Endothelial cell of umbilical vein (primary cell): ENCODE measurements at regions not wholly inside any gene's neighbourhood (a gene's known extent, or its start where the extent isn't known, plus 50 kb on each side); places are given as distances from the start of the nearest gene placed in this dataset.

Experiments used
- BruUV-seq: library from RNA; stranded (reverse); fragments of 400-500 nt; replicated peaks from 2 replicates; lab custom pipeline; 2021; lab: Mats Ljungman, UMichigan
- CTCF ChIA-PET: fragments of 300-600, 350-600 bp; sonication (Branson Sonifier 250); formaldehyde crosslinking; loops from one replicate; lab custom pipeline; 2021; ENCODE audit warnings: antibody characterized with exemption, inconsistent platforms; lab: Charles Lee
- POLR2A ChIA-PET: fragments of 300-600, 350-600 bp; sonication (Branson Sonifier 250); formaldehyde crosslinking; loops from one replicate; lab custom pipeline; 2021; ENCODE audit warnings: antibody characterized with exemption, inconsistent platforms; lab: Charles Lee
- DNase-seq: peaks from one replicate; pipeline ENCODE4 v3.0.0-alpha.2; 2011; ENCODE audit warnings: low read depth, low spot score
- FAIRE-seq: peaks from 2 replicates; lab custom pipeline; 2011; peaks lifted over from hg19 to GRCh38; lab: Jason Lieb, UNC
- H2AFZ ChIP-seq: 2 replicates; pipeline ENCODE4 v1.6.0; 2012; ENCODE audit warnings: low read depth, low read length, control low read depth, inconsistent platforms
- H3K27ac ChIP-seq: 2 replicates; pipeline ENCODE4 v1.5.1; 2011; ENCODE audit warnings: low read depth, mild to moderate bottlenecking, control low read depth, low read length, moderate library complexity; ENCODE audit not compliant: insufficient read depth
- H3K27me3 ChIP-seq, 2 experiments: 2 replicates each; pipeline versions ENCODE4 v1.6.0 to v1.6.1; 2011; ENCODE audit warnings: low read length in 2 of 2, mixed read lengths in 1 of 2; ENCODE audit not compliant: control insufficient read depth in 2 of 2, insufficient read depth in 2 of 2
- H3K36me3 ChIP-seq, 2 experiments: 2 replicates in 1 of 2; 3 replicates in 1 of 2; pipeline ENCODE4 v1.5.1; 2011; ENCODE audit warnings: low read length in 2 of 2, mild to moderate bottlenecking in 1 of 2, moderate library complexity in 1 of 2; ENCODE audit not compliant: control insufficient read depth in 2 of 2, insufficient read depth in 2 of 2; ENCODE audit errors: extremely low read depth in 1 of 2
- H3K4me1 ChIP-seq: 3 replicates; pipeline ENCODE4 v1.5.1; 2011; ENCODE audit warnings: mild to moderate bottlenecking, low read length; ENCODE audit not compliant: control insufficient read depth, insufficient read depth; ENCODE audit errors: extremely low read depth
- H3K4me2 ChIP-seq: 2 replicates; pipeline ENCODE4 v1.6.1; 2011; ENCODE audit warnings: low read length, control low read depth, mixed read lengths; ENCODE audit not compliant: insufficient read depth
- H3K4me3 ChIP-seq, 3 experiments: fragments of 200-600 bp in 1 of 3; sonication (generic), shearing (Covaris generic) in 1 of 3; replicated peaks in 1 of 3; 2 replicates each; pipeline ENCODE4 v1.5.1; 2011 to 2016; ENCODE audit warnings: control low read depth in 3 of 3, low read length in 3 of 3, mild to moderate bottlenecking in 2 of 3, inconsistent platforms in 1 of 3, low read depth in 1 of 3, moderate library complexity in 1 of 3; ENCODE audit not compliant: insufficient read depth in 1 of 3
- H3K79me2 ChIP-seq: 2 replicates; pipeline ENCODE4 v1.6.0; 2012; ENCODE audit warnings: low read length, inconsistent platforms; ENCODE audit not compliant: control insufficient read depth, insufficient read depth
- H3K9ac ChIP-seq: replicated peaks from 2 replicates; pipeline ENCODE3; 2011; ENCODE audit warnings: low read length, control low read depth; ENCODE audit not compliant: insufficient read depth; ENCODE audit errors: extremely low read depth
- H3K9me1 ChIP-seq: replicated peaks from 3 replicates; pipeline ENCODE4 v1.6.0; 2011; ENCODE audit warnings: mild to moderate bottlenecking, low read length; ENCODE audit not compliant: control insufficient read depth, insufficient read depth; ENCODE audit errors: extremely low read depth
- H3K9me3 ChIP-seq: replicated peaks from 2 replicates; pipeline ENCODE4 v1.5.1; 2012; ENCODE audit warnings: low read length, inconsistent platforms; ENCODE audit not compliant: control insufficient read depth, insufficient read depth
- H4K20me1 ChIP-seq: replicated peaks from 2 replicates; pipeline ENCODE3; 2011; ENCODE audit warnings: mild to moderate bottlenecking, low read length; ENCODE audit not compliant: control insufficient read depth, insufficient read depth; ENCODE audit errors: extremely low read depth
- EZH2 ChIP-seq: IDR thresholded peaks from 2 replicates; pipeline ENCODE4 v1.6.1; 2012; ENCODE audit warnings: borderline replicate concordance, low read depth, mild to moderate bottlenecking, moderate library complexity, low read length, inconsistent platforms; ENCODE audit not compliant: severe bottlenecking
- FOS ChIP-seq: IDR thresholded peaks from 2 replicates; pipeline ENCODE4 v1.6.1; 2011; ENCODE audit warnings: mild to moderate bottlenecking, low read length, moderate library complexity, borderline replicate concordance; ENCODE audit not compliant: insufficient read depth
- GATA2 ChIP-seq: IDR thresholded peaks from 2 replicates; pipeline ENCODE4 v1.7.0; 2011; ENCODE audit warnings: low read depth, mild to moderate bottlenecking, moderate library complexity, mixed read lengths, low read length; ENCODE audit not compliant: insufficient read length, insufficient read depth
- JUN ChIP-seq: IDR thresholded peaks from 2 replicates; pipeline ENCODE4 v1.6.1; 2011; ENCODE audit warnings: borderline replicate concordance, low read depth; ENCODE audit not compliant: insufficient read length, insufficient read depth
- MYC ChIP-seq: IDR thresholded peaks from one replicate; pipeline ENCODE4 v1.6.1; 2011; ENCODE audit warnings: mild to moderate bottlenecking, low read depth, low read length
- POLR2A ChIP-seq: IDR thresholded peaks from 2 replicates; pipeline ENCODE4 v1.6.1; 2012; ENCODE audit warnings: low read depth, mild to moderate bottlenecking, control low read depth, low read length
- POLR2AphosphoS5 ChIP-seq: IDR thresholded peaks from 2 replicates; pipeline ENCODE4 v1.6.1; 2012; ENCODE audit warnings: low read depth, mild to moderate bottlenecking, control low read depth, low read length, moderate library complexity; ENCODE audit not compliant: insufficient read depth
- dilution Hi-C: fragments of 300-500 bp; cut with MboI; formaldehyde crosslinking; loops from one replicate; pipeline ENCODE4 v1.15.0; 2019; ENCODE audit warnings: low sequenced_read_pairs; ENCODE audit not compliant: extremely low pct_ligation_motif_present
- intact Hi-C: fragments of 100-400 bp; cut with micrococcal nuclease; formaldehyde crosslinking; loops from one replicate; pipeline ENCODE4 v1.10.0; 2022
- TF ChIP-seq, protein P1 (sequence below), 2 donors: IDR thresholded peaks; 1 replicate in 1 of 2; 2 replicates in 1 of 2; pipeline ENCODE4 v1.5.1; 2011; ENCODE audit warnings: low read length in 2 of 2, mild to moderate bottlenecking in 2 of 2, moderate library complexity in 2 of 2, control low read depth in 1 of 2, inconsistent platforms in 1 of 2, low read depth in 1 of 2; ENCODE audit not compliant: insufficient read depth in 1 of 2; ENCODE audit errors: extremely low read depth in 1 of 2
- TF ChIP-seq, protein P2 (sequence below): IDR thresholded peaks from 2 replicates; pipeline ENCODE4 v1.6.1; 2011; ENCODE audit not compliant: insufficient read depth, insufficient read length

DNA sequence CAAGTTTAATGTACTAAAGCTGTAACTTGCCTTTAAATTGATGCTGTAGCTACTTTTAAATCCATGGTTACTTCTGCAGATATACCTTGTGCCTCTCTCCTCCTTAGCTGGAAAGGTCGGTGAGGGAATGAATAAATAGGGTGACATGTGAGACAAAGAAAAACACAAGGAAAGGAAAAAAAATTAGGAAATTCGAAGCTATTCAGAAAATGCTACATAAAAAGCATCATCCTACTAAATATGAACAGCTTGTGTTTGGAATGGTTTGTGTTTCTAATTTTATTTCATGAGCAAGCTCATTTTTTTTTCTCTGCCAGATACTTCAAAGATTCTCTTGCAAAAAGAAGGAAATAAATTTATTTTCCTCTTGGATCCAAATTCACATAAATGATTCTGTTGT lies 186.3 kb upstream of the NUDT4 start:
- Histone ChIP-seq H3K4me3 (no peak overlapping the region), H3K36me3 (no peaks in the 10 kb centered on the region), H3K27me3 (no peaks in the 10 kb centered on the region), H3K27ac (no peak overlapping the region), H3K79me2 (no peaks in the 10 kb centered on the region), H2AFZ (no peak overlapping the region), H3K9me3 (no peaks in the 10 kb centered on the region), H3K4me1 (no peaks in the 10 kb centered on the region), H3K4me2 (no peak overlapping the region), H3K9me1 (no peaks in the 10 kb centered on the region), H4K20me1 (no peaks in the 10 kb centered on the region), H3K9ac (no peak overlapping the region)
- TF ChIP-seq JUN (no peak), POLR2A (no peak), GATA2 (no peak), MYC (no peak), FOS (no peak), EZH2 (no peak), POLR2AphosphoS5 (no peak)
- TF ChIP-seq, protein P1, sequence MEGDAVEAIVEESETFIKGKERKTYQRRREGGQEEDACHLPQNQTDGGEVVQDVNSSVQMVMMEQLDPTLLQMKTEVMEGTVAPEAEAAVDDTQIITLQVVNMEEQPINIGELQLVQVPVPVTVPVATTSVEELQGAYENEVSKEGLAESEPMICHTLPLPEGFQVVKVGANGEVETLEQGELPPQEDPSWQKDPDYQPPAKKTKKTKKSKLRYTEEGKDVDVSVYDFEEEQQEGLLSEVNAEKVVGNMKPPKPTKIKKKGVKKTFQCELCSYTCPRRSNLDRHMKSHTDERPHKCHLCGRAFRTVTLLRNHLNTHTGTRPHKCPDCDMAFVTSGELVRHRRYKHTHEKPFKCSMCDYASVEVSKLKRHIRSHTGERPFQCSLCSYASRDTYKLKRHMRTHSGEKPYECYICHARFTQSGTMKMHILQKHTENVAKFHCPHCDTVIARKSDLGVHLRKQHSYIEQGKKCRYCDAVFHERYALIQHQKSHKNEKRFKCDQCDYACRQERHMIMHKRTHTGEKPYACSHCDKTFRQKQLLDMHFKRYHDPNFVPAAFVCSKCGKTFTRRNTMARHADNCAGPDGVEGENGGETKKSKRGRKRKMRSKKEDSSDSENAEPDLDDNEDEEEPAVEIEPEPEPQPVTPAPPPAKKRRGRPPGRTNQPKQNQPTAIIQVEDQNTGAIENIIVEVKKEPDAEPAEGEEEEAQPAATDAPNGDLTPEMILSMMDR (IDR thresholded peaks at IDR 0.05; ENCODE audit: extremely low read depth in 1 of 2, insufficient read depth in 1 of 2, low read depth in 1 of 2, low read length in 2 of 2), result no peak
- TF ChIP-seq, protein P2, sequence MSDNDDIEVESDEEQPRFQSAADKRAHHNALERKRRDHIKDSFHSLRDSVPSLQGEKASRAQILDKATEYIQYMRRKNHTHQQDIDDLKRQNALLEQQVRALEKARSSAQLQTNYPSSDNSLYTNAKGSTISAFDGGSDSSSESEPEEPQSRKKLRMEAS, result no peak
- ChIA-PET CTCF (interaction anchor here (0.6 to 1.4 kb wide), 3 partner anchors 25 to 204 kb away, joined by 3 read pairs; no protein-coding TSS in a partner anchor), POLR2A (no interaction called here)
- no TSS peak for BruUV-seq
- dilution Hi-C loops (no loop called here), intact Hi-C loops (no loop called here)
- DNase-seq (no peak), FAIRE-seq (no peak)
